RCC 7860 (cell line): ENCODE measurements at regions not wholly inside any gene's neighbourhood (a gene's known extent, or its start where the extent isn't known, plus 50 kb on each side); places are given as distances from the start of the nearest gene placed in this dataset.

Source experiments
- DNase-seq: peaks from one replicate; pipeline ENCODE4 v3.0.0-alpha.2; 2015; ENCODE audit warnings: low spot score
- FAIRE-seq: peaks from 2 replicates; lab custom pipeline; 2012; peaks lifted over from hg19 to GRCh38; lab: Jason Lieb, UNC

DNA sequence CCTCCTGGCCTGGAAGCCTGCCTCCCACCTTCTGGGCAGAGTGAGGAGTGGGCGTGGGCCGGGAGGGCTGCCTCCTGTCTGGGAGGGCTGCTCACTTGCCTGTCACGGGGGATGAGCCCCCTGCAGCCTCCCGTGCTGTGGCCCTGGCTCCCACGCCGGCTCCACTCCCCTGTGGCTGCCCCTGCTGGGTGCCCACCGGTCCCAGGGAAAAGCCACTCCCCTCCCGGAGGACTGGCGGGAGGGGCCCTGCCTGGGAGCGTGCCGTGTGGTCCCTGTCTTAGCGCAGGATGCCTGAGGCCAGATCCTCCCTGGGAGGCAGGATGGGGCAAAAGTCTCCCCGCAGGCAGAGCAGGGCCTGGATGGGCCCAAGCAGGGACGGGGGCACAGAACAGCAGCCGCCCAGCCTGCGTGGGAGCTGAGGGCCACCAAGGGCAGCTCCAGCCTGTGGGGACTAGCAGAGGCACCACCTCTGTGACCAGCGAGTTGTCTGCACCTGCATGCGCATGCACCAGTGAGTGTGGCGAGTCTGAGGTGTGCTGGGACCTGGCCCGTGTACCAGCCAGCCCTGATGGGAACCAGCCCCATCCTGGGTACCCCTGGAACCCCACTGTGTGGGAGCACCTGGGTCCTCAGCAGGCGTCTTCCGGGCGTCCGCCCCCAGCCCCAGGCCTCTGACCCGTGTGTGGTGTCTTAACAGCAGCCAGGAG is 339.9 kb downstream of the SEC14L1 start:
- FAIRE-seq = no peak
- no peak for DNase-seq

DNA sequence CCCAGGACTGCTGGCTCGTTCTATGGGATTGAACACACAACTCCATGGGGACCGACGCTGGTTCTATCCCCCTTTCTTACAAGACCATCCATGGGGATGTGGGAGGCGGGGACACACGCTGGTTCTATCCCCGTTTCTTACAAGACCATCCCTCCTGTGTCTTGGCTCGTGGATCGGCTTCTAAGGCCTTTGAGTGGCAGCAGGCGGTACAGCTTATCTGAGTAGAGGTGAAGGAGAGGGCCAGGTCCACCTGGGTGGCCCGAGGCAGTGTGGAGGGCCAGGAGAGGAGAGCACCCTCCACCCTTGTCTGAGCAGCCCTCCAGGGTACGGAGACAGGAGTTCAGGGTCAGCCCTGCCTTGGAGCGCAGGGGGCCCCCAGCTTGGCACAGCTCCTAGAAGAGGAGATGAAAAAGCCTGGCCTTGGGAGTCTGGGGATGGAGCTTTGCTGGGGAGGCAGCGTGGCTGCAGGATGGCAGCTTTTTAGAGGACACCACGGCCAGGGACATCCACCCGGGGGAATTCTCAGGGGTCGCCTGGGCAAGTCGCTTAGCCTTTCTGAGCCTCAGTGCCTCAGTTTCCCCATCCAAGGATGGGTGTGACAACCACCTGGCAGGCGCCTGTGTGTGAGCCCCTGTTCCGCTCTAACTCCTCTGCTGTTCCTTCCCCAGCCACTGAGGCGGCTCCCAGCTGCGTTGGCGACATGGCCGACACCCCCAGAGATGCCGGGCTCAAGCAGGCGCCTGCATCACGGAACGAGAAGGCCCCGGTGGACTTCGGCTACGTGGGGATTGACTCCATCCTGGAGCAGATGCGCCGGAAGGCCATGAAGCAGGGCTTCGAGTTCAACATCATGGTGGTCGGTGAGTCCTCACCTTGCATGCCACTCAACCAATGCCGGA is 341.0 kb downstream of the SEC14L1 start:
- FAIRE-seq (no peak), DNase-seq (no peak)

DNA sequence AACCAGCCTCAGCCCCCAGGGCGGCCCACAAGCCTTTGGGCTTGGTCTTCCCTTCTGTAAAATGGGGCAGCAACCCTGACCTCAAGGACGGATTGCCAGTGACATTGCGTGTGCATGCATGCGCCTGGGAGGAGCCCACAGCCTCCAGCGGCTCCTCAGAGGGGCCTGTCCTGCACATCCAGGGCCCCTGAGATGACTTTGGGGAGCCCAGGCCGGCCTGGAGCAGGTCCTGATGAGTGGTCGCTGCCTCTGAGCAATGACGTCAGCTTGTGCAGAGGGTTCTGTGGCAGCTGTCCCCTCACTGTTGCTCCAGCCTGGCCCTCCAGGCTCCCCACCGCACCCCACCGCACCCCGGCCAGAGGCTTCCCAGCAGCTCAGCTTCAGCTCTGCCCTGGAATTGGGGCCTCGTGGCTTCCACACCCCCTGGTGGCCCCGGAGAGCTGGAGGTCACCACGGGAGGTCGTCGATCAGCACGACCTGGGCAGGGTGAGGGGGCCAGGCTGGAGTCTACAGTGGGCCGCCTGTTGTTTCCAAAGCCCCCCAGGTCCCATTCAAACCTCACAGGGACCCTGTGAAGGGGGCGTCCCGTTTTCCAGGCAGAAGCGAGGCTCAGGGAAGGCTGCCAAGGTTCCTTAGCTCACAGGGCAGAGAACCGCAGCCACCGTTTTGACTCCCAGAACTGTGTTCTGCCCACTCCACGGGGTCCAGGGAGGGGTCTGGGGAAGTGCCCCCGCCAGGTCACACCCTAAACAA is 341.8 kb downstream of the SEC14L1 start:
- DNase-seq (no peak), FAIRE-seq (no peak)

DNA sequence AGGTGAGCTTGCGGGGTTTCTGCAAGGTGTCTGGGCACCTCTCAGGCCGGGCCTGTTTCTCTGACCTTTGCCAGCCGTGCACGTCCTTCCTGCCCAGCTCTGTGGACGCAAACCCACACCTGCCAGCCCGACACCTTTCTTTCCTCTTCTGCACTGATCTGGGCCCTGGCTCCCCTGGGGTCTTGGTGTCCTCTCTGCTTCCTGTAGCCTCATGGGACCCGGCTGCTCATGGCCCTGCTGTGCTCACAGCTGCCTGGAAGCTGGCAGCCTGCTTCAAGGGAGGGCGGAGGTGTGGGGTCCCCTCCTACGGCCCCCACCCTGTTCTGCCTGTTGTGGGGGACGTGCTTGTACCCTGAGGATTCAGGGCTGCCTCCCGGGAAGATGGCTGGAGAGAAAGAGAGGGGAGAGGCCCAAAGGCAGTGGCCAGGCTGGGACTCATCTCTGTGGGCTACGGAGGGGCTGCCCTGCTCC is 342.4 kb downstream of the SEC14L1 start:
- FAIRE-seq (no peak), DNase-seq (no peak)

DNA sequence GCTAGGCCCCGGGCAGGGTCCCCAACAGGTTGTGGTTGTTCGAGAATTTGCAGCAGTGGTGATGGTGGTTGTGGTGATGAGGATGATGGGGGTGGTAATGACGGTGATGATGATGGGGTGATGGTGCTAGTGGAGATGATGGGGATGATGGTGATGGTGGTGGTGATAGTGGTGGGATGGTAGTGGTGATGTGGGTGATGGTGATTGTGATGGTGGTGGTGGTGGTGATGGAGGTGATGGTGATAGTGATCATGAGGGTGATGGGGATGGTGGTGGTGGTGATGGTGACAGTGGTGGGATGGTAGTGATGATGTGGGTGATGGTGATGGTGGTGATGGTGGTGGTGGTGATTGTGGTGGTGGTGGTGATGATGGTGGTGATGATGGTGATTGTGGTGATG is 343.3 kb downstream of the SEC14L1 start:
- FAIRE-seq = no peak

DNA sequence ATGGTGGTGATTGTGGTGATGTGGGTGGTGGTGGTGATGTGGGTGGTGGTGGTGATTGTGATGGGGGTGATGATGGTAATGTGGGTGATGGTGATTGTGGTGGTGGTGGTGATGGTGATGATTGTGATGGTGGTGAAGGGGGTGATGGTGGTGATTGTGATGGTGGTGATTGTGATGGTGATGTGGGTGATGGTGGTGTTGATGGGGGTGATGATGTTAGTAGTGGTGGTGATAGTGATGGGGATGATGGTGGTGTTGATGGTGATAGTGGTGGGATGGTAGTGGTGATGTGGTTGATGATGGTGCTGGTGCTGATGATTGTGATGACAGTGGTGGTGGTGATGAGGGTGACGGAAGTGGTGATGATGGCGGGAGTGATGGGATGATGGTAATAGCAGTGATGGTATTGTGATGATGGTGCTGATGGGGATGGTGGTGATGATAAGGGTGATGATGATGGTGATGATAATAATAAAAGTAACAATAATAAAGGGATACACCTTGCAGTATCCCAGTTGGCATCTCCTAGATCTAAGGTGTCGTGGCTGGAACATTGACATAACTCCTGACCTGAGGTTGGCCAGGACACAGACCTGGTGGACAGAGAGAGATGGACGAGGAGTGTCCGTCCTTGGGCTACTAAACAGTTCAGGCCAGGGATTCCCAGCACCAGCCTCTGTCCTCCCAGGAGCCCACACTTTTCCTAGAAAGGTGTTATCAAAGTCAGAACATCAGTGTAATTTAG is 344.5 kb downstream of the SEC14L1 start:
- DNase-seq (no peak), FAIRE-seq (no peak)

More for the DNA sequence above, 343.3 kb downstream of the SEC14L1 start:
- DNase-seq = no peak

DNA sequence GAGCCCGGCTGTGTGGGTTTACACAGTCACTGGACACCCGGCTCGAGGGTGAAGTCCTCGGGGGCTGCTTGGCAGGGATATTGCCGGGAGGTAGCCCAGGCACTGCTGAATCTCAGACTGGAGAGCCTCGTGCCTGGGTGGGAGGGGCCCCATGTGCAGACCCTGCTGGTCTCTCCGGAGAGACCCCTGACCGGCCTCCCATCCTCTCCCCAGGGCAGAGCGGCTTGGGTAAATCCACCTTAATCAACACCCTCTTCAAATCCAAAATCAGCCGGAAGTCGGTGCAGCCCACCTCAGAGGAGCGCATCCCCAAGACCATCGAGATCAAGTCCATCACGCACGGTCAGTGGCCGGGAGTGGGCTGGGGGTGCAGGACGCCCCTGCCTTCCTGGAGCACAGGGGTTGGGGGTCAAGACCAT is 346.5 kb downstream of the SEC14L1 start:
- DNase-seq (no peak), FAIRE-seq (no peak)

DNA sequence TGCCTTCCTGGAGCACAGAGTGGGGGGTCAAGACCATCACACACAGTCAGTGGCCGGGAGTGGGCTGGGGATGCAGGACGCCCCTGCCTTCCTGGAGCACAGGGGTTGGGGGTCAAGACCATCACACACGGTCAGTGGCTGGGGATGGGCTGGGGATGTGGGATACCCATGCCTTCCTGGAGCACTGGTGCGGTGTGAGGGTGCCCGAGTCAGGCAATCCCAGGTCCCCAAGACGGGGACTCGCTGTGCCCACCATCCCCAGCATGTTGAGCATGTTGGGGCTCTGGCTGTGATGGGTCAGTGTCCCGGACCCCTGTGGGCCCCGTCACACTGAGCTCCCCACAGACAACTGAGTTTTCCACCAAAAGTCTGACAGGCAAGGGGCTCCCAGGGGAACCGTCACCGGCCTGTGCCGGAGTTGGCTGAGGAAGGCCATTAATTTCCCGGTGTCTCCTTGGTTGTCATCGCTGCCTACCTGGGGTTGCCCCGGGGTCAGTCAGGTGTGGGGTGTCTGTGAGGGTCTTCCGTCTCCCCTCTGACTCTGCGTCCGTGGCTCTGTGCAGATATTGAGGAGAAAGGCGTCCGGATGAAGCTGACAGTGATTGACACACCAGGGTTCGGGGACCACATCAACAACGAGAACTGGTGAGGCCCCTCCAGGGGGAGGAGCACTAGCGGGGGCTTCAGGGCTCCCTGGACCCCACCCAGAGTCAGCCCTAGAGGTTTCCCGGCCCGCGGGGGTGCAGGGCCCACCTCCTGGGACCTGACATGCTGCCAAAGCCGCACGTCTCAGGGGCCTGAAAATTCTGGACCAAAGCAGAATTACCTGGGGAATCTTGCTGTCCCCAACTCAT is 347.1 kb downstream of the SEC14L1 start:
- DNase-seq = no peak
- FAIRE-seq = no peak

DNA sequence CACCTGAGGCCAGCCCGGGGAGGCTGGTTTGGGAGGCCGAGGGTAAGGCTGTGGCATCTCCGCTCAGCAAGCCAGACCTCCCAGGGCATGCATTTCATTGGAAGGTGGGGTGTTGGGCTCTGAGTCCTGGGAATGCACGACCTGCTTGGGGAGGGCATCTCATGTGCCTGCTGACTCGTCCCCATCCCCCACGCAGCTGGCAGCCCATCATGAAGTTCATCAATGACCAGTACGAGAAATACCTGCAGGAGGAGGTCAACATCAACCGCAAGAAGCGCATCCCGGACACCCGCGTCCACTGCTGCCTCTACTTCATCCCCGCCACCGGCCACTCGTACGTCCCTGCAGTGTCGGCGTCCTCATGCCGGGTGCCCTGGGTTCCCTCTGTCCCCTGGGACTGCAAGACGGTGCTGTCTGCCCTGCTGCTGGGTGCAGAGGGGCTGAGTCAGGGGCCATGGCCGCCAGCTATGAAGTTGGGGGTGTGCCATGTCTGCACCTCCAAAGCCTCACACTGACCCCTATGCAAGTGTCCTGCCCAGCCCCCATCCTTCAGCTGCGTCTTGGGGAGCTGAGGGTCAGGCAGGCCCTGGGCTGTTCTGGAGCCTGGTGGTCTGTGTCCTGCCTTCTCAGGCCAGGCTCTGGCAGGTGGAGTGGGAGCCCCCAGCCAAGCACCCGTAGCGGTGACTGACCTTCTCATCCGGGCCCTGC is 347.9 kb downstream of the SEC14L1 start:
- DNase-seq = no peak
- FAIRE-seq = no peak

DNA sequence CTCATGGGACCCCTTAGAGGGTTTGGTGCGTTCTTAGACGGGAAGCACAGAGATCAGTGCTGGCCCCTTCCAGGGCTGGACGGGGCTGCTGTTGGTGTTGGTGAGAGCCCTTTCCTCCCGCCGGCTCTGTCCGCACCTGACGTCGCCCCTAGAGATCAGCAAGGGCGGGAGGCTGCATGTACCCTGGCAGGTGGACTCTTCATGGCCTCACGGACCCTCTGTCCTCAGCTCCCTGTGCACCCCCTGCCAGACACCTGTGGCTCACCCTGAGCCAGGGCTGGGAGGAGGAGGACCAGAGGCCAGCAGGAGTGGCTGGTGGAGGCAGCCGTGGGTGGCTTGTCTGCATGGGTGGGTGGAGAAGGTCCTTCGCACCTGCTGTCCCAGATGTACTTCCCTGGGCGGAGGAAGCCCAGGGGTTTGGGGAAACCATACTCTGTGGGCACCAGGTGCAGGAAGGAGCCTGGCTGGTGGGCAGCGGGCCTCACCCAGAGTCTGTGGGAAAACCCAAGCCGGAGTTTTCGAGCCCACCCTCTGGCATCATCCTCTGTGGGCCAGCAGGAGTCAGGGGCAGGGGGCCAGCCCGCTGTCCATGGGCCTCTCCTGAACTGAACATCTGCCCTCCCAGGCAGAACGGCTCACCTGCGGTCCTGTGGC is 348.6 kb downstream of the SEC14L1 start:
- DNase-seq (no peak), FAIRE-seq (no peak)

DNA sequence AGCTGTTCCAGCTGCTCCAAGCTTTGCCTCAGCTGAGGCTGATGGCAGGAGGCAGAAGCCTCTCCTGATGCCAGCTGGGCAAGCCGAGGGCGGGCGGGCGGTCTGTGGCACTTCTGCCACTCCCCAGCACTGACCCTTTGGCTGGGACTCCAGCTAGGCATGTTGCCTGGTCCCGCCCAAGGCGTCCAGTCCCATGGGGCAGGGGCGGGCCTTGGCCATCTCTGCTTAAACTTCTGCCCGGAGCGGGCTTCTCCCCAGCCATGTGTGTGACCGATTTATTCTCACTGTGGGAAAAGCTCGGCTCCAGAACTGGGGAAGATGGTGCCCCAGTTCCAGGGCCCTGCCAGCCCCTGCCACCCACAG is 349.1 kb downstream of the SEC14L1 start:
- no peak for FAIRE-seq
- DNase-seq = no peak

DNA sequence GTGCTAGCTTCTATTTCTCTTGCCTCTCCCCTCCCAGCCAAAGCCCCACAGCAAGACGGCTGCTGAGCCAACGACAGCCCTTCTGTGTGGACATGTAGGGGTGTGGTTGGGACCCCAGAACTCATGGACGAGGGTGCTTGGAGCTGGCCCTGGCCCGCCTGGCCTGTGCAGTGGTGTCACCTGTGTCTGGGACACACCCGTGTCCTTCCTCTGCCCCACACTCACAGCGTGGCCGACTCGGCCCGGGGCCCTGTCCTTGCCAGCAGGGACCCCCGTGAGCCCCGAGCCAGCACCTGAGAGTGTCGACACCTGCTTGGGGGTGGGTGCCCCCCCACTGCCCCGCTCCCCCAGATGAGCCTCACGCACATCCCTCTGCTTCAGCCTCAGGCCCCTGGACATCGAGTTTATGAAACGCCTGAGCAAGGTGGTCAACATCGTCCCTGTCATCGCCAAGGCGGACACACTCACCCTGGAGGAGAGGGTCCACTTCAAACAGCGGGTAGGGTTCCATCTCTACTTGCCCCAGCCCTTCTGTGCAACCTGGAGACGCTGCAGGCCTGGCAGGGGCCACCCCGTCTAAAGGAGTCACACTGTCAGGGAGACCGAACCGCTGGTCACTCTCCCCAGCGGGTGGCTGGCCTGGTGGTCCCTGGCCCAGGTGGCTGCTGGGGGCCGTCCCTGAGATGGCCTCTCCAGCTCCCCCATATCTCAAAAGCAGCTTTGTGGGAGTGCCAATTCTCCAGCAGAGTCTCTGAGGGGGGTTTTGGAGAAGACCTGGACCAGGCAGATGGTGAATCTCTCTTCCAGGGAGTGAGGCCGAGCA is 349.8 kb downstream of the SEC14L1 start:
- no peak for FAIRE-seq
- no peak for DNase-seq

DNA sequence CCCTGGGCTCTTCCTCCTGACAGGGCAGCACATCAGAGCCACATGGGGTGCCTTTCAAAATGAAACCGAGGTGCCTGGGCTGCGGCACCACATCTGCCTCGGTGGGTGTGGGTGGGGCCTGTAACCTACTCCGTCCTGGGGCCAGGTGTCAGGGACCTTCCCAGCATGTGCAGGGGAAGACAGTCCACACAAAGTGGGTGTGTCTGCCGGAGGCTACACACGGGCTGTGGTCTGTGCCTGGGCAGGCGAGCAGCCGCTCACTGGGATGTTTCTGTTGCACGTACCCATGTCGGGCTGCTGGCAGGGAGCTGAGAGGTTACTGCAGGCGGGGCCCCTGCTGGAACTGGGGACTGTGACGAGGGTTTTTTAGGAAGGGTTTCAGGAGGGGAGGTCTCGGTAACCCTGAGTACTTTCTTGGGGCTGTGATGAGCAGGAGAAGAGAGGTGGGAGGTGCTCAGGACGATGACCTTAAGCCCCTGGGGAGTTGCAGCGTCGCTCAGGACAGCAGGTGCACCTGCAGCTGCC is 351.2 kb downstream of the SEC14L1 start:
- DNase-seq = no peak
- no peak for FAIRE-seq

DNA sequence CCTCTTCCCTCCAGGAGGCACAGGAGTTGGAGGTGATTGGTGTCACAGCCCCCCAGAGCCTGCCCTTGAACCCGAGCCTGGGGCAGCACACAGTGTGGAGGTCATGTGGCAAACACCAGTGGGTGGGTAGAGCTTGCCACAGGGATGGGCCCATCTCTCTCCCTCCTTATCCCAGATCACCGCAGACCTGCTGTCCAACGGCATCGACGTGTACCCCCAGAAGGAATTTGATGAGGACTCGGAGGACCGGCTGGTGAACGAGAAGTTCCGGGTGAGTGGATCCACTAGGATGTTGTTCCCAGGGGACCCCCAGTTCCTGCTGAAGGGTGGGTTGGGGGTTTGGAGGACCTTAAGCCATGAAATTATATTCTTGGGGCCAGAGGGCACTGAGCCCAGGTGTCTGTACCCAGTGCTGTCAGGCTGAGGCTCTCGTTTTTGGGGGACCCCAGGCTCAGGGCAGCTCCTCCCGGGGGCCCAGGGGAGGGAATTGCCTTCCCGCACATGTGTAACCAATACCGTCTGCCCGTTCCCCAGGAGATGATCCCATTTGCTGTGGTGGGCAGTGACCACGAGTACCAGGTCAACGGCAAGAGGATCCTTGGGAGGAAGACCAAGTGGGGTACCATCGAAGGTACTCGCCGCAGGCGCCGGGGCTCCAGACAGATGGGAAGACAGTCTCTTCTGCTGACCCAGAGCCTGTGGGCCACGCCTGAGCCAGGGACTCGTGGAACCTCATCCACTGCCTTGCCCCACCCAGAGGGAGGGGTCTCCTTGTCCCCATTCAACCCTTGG is 351.9 kb downstream of the SEC14L1 start:
- no peak for FAIRE-seq
- no peak for DNase-seq

DNA sequence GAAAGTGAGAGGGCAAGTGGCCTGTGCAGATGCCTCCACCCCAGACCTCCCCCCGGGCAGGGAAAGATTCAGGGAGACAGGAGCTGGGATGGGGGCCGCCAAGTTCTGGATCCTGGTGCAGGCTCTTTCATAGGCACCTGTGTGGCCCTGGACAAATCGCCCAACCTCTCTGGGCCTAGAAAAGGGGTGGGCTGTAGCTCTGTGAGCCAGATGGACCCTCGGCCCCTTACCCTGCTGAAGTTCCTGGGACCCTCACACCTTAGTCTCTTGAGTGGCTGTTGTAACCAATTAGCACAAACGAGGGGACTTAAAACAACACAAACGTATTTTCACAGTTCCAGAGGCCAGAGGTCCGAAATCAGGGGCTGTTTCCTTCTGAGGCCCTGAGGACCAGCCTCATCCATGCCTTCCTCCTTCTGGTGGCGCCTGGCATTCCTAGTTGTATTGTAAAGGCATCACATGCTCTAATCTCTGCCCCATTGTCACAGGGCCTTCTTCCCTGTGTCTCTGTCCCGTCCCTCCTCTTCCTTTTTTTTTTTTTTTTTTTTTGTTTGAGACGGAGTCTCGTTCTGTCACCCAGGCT is 352.6 kb downstream of the SEC14L1 start:
- no peak for FAIRE-seq

DNA sequence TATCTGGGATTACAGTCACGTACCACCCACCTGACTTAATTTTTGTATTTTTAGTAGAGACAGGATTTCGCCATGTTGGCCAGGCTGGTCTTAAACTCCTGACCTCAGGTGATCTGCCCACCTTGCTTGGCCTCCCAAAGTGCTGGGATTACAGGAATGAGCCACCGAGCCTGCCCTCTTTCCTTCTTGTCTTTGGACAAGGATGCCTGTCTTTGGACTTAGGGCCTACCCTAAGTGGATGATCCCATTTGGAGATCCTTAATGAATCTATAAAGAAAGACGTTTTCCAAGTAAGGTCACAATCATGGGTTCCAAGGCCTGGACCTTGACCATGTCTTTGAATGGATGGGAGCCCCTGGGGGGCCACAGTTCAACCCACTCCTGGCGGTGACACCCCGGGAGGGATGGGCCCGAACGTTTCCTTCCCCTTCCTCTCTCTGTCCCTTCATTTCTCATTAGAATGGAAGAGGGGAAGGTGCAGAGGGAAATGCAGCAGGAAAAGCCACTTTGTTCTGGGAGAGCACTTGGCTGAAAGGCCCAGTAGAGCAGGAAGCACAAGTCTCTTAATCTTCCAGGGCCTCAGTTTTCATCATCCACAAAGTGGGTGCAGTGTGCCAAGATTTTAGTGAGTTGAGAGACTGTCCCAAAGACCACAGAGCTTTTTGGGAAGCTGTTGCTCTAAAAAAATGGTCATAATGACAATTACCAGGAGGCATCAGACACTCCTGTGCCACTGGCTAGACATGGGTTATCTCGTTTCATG is 353.3 kb downstream of the SEC14L1 start:
- FAIRE-seq (no peak), DNase-seq (no peak)

More for the DNA sequence above, 352.6 kb downstream of the SEC14L1 start:
- no peak for DNase-seq
